ENCODE measurements at regions not wholly inside any gene's neighbourhood (a gene's known extent, or its start where the extent isn't known, plus 50 kb on each side); places are given as distances from the start of the nearest gene placed in this dataset.

GRCh38 chr7:85239109-85239508 lies 52.3 kb upstream of the SEMA3D start (continued):
- no peak for TF ChIP-seq CHD7 (IDR thresholded peaks at IDR 0.05; ENCODE audit: low read depth, low read length)

All from K562 (cell line).